ENCODE measurements at regions not wholly inside any gene's neighbourhood (a gene's known extent, or its start where the extent isn't known, plus 50 kb on each side); places are given as distances from the start of the nearest gene placed in this dataset.

- TF ChIP-seq CTCF (IDR thresholded peaks at IDR 0.05) (no peak), POLR2A (IDR thresholded peaks at IDR 0.05) (no peak)
Observed at GRCh38 chr12:94070520-94070919, 77.9 kb upstream of the PLXNC1 start.
